ENCODE measurements at regions not wholly inside any gene's neighbourhood (a gene's known extent, or its start where the extent isn't known, plus 50 kb on each side); places are given as distances from the start of the nearest gene placed in this dataset.

DNA sequence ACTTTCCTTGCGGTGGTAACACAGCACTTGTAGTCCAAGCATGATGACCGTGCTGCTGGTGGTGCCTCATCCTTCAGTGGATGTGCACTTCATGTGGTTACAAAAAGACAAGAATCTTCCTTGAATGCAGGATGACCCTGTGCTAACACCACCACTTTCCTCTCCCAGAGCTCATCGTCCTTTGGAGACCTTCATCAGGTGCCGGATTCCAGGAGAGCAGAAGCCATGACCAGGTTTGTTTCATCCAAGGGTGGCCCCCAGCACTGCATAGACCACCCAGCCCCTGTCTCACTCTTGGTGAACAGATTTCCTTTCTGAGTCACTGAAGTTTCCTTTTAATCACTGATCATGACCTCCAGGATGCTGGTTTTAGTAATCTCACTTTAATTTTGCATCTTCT lies 101.2 kb upstream of the SYNDIG1 start (continued):
- TF ChIP-seq, protein P1, sequence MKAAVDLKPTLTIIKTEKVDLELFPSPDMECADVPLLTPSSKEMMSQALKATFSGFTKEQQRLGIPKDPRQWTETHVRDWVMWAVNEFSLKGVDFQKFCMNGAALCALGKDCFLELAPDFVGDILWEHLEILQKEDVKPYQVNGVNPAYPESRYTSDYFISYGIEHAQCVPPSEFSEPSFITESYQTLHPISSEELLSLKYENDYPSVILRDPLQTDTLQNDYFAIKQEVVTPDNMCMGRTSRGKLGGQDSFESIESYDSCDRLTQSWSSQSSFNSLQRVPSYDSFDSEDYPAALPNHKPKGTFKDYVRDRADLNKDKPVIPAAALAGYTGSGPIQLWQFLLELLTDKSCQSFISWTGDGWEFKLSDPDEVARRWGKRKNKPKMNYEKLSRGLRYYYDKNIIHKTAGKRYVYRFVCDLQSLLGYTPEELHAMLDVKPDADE (conservative IDR thresholded peaks at IDR 0.05; ENCODE audit: control insufficient read depth, low read depth, low read length): no peak
- no peak for TF ChIP-seq MAFG (tag; conservative IDR thresholded peaks at IDR 0.05)
- TF ChIP-seq ZNF696 (CRISPR knock-in tag; conservative IDR thresholded peaks at IDR 0.05): no peak
- TF ChIP-seq ARNT (IDR thresholded peaks at IDR 0.05): no peak
- TF ChIP-seq XRCC5 (IDR thresholded peaks at IDR 0.05; ENCODE audit: low read depth, low read length): no peak
- TF ChIP-seq ZNF830 (CRISPR knock-in tag; IDR thresholded peaks at IDR 0.05): no peak

DNA sequence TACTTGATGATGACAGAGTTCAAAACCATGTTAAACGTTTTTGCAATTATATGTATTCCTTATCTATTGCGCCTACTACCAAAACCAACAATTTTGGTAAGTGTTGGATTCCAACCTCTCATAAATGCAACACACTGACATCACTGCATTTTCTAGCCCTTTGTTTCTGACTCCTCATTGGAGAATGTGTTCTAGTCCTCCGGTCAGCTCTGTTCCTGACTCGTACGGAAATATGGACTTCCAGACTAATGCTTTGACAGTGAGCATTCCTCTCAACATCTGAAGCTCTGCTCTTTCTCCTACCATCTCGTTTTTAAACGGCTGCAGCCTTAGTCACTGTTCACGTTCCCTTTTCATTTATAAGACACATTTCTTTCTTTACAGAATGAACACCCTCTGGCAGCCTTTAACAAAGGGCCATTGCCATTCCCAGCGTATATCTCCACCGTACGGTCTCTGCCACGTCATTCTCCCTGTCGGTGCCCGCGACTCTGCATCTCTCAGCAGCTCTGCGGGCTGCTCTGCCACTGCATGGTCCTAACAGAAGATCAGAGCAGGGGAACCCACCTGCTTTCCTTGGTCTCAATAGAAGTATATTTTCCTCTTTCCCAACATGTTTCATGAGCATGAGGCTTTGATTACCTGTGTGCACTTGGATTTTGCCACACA lies 103.0 kb upstream of the SYNDIG1 start:
- ChIA-PET POLR2A (interaction anchor here (0.8 kb wide), 1 partner anchor 122 kb away, joined by 4 read pairs; no protein-coding TSS in a partner anchor), CTCF (ENCODE audit: low intra/inter-chr PET ratio) (no interaction called here)
- no peaks in the 10 kb centered on the region for H4K20me1 ChIP-seq (replicated peaks; ENCODE audit: control insufficient read depth, insufficient read depth, low read length)
- FAIRE-seq: no peak
- H3K36me3 ChIP-seq (ENCODE audit: control insufficient read depth, insufficient read depth, low read length): no peaks in the 10 kb centered on the region
- H3K4me1 ChIP-seq (replicated peaks in 1 of 2; ENCODE audit: control insufficient read depth in 2 of 2, insufficient read depth in 2 of 2, low read length in 2 of 2): no peaks in the 10 kb centered on the region
- no peak for ATAC-seq
- no peak overlapping the region for H3K27ac ChIP-seq (ENCODE audit: extremely low read depth, low read depth, low read length)
- no peak overlapping the region for H3K9ac ChIP-seq (ENCODE audit: insufficient read depth in 1 of 2, low read depth in 2 of 2, low read length in 2 of 2)
- in situ Hi-C loops (cut with MboI) (no loop called here), intact Hi-C loops (cut with micrococcal nuclease) (no loop called here)
- DNase-seq (ENCODE audit: extremely low read depth in 1 of 4, low spot score in 3 of 4): no peak
- no peaks in the 10 kb centered on the region for H3K79me2 ChIP-seq (ENCODE audit: control insufficient read depth, insufficient read depth, low read length)
- no peaks in the 10 kb centered on the region for H3K9me3 ChIP-seq (replicated peaks; ENCODE audit: control insufficient read depth, insufficient read depth, low read depth, low read length)
- no peaks in the 10 kb centered on the region for H3K9me1 ChIP-seq (ENCODE audit: control insufficient read depth, insufficient read depth, low read length)
- no peak overlapping the region for H2AFZ ChIP-seq (ENCODE audit: low read depth, low read length)
- no TSS peak for BruUV-seq (replicated peaks)
- TF ChIP-seq ZNF696 (CRISPR knock-in tag; conservative IDR thresholded peaks at IDR 0.05): no peak
- no peak overlapping the region for H3K4me2 ChIP-seq (ENCODE audit: insufficient read depth, low read length)
- H3K4me3 ChIP-seq: no peak overlapping the region
- 1% methylated on average over 16 of the region's 16 CpGs for WGBS (ENCODE audit: insufficient coverage, low coverage, missing lambda C conversion rate)
- no peaks in the 10 kb centered on the region for H3K27me3 ChIP-seq (ENCODE audit: control insufficient read depth in 2 of 2, insufficient read depth in 2 of 2, low read length in 2 of 2)

All from K562 (cell line).